GM18520 (cell line): ENCODE measurements at regions not wholly inside any gene's neighbourhood (a gene's known extent, or its start where the extent isn't known, plus 50 kb on each side); places are given as distances from the start of the nearest gene placed in this dataset.
"Not testable (repeated sequence)": the region's sequence is repeated elsewhere in the genome, so short reads cannot be mapped to it uniquely, and the experiment has no call there.

Experiments
- ATAC-seq: cut with Tn5 transposase; IDR thresholded peaks from one replicate; pipeline ENCODE4 v1.9.1; 2021; ENCODE audit not compliant: unreplicated experiment

DNA sequence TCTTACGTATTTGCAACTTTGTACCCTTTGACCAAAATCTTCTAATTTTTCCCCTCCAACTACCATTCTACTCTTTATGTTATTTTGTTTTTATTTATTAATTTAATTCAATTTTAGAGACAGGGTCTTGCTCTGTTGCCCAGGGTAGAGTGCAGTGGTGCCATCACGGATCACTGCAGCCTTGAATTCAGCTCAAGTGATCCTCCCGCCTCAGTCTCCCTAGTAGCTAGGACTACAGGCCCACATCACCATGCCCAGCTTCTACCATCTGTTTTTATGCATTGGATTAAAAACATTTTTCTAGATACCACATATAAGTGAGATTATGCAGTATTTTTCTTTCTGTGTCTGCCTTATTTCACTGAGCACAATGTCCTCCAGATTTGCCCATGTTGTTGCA lies 2912.5 kb downstream of the RPIA start:
- not testable (repeated sequence) for ATAC-seq

DNA sequence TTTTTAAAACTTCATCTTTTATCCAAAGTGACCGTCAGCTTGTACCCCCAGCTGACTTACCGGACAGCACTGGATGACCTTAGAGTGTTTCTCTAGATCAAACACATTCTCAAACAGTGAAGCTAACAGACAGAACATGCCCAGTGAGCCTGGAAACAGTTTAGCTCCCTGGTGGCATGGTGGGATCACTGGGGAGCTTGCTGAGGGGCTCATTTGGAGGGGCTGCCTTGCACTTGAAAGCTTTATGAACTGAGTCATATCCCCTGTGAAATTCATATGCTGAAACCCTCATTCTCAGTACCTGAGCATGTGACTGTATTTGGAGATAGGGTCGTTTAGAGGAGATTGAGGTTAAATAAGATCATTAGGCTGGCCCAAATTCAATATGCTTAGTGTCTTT lies 2913.2 kb downstream of the RPIA start:
- not testable (repeated sequence) for ATAC-seq

GRCh38 chr2:91623739-91624138 lies 2932.3 kb downstream of the RPIA start:
- ATAC-seq = not testable (repeated sequence)

DNA sequence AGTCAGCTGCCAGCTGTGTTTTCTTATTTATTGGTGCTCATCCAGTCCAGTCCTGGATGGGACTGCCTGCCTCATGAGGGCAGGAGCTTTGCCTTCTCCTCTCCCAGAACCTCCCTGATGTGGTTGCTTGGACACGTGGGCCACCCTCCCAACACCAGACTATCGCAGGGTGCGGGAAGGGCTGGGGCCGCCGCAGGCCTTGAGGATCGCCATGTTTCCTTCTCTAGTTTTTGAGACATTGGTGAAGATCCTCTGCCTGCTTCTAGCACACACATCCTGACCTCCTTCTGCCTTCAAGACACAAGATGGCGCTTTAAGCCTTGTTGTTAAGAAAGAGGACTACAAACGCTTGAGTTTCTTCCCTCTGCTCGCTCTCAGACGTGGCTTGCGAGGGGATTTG lies 2937.0 kb downstream of the RPIA start:
- ATAC-seq = not testable (repeated sequence)

DNA sequence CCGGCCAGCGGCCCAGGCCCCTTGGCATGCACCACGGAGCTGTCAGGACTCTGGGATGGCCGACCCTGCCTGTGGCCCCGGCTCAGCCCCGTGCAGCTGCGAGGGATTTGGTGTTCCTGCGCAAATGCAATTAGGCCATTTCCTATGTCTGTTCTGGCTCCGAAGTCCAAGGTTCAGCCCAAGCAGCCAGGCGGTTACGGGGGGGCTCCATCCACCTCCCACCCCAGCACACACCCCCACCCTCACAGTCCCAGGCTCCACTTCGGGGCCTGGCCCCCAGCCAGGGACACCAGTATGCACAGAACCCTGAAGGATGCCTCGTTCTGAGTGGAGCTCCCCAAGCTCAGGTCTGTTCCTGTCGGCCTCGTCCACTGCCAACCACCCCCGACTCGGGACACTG lies 2965.7 kb downstream of the RPIA start:
- not testable (repeated sequence) for ATAC-seq

- ATAC-seq = not testable (repeated sequence)
These were observed 2966.9 kb downstream of the RPIA start for GRCh38 chr2:91658336-91658735.

GRCh38 chr2:91659189-91659916 lies 2967.9 kb downstream of the RPIA start:
- not testable (repeated sequence) for ATAC-seq

- peak; percentile 86 for ATAC-seq
These were observed 2968.4 kb downstream of the RPIA start for GRCh38 chr2:91659917-91660275.

- not testable (repeated sequence) for ATAC-seq
These were observed 2975.9 kb downstream of the RPIA start for GRCh38 chr2:91667341-91667740.

- ATAC-seq = not testable (repeated sequence)
These were observed 2994.1 kb downstream of the RPIA start for GRCh38 chr2:91685541-91685940.

GRCh38 chr2:91686046-91686445 lies 2994.6 kb downstream of the RPIA start:
- ATAC-seq = not testable (repeated sequence)
